Gastroesophageal sphincter (tissue), 3 donors: ENCODE measurements at regions not wholly inside any gene's neighbourhood (a gene's known extent, or its start where the extent isn't known, plus 50 kb on each side); places are given as distances from the start of the nearest gene placed in this dataset.

Experiments
- EP300 ChIP-seq: sonication (generic); formaldehyde crosslinking; IDR thresholded peaks from one replicate; pipeline ENCODE4 v1.6.1; 2017; ENCODE audit warnings: antibody characterized with exemption, mild to moderate bottlenecking
- POLR2A ChIP-seq, 2 donors: fragments of 450-650 bp; IDR thresholded peaks; one replicate each; pipeline ENCODE4 v1.6.1; 2017; ENCODE audit warnings: antibody characterized with exemption in 2 of 2, mild to moderate bottlenecking in 2 of 2, moderate library complexity in 1 of 2
- POLR2AphosphoS5 ChIP-seq: sonication (generic); formaldehyde crosslinking; IDR thresholded peaks from one replicate; pipeline ENCODE4 v1.6.1; 2017; ENCODE audit warnings: antibody characterized with exemption
- TF ChIP-seq, protein P1 (sequence below), 4 experiments: fragments of 200-600 bp in 2 of 4; fragments of 450-650 bp in 2 of 4; sonication (generic) in 1 of 4; IDR thresholded peaks; one replicate each; pipeline ENCODE4 v1.5.1; 2017 to 2019; ENCODE audit warnings: antibody characterized with exemption in 4 of 4, mild to moderate bottlenecking in 2 of 4, moderate library complexity in 2 of 4

DNA sequence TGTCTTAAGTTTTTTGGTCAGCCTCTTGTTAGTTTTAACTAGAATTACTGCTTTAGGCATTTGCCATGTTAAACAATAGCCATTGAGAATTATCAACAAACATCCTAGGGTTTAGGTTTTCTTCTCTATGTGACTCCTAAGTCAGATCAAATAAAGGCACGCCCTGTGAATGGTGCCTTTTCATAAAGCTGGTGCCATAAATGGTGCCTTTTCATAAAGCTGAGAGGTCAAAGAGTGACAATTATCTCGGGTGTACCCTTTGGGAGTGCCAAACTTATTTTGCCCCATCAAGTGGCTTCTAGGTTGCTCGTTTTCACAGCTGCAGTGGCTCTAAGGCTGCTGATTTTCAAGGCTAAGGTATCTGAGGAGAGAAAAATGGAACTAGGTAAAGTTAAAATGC, 391.6 kb downstream of the DMRTA1 start:
- TF ChIP-seq, protein P1, sequence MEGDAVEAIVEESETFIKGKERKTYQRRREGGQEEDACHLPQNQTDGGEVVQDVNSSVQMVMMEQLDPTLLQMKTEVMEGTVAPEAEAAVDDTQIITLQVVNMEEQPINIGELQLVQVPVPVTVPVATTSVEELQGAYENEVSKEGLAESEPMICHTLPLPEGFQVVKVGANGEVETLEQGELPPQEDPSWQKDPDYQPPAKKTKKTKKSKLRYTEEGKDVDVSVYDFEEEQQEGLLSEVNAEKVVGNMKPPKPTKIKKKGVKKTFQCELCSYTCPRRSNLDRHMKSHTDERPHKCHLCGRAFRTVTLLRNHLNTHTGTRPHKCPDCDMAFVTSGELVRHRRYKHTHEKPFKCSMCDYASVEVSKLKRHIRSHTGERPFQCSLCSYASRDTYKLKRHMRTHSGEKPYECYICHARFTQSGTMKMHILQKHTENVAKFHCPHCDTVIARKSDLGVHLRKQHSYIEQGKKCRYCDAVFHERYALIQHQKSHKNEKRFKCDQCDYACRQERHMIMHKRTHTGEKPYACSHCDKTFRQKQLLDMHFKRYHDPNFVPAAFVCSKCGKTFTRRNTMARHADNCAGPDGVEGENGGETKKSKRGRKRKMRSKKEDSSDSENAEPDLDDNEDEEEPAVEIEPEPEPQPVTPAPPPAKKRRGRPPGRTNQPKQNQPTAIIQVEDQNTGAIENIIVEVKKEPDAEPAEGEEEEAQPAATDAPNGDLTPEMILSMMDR (IDR thresholded peaks at IDR 0.05), result no peak
- TF ChIP-seq EP300 (no peak), POLR2AphosphoS5 (no peak), POLR2A (IDR thresholded peaks at IDR 0.05) (no peak)
